ENCODE measurements at regions not wholly inside any gene's neighbourhood (a gene's known extent, or its start where the extent isn't known, plus 50 kb on each side); places are given as distances from the start of the nearest gene placed in this dataset.

- no peak for DNase-seq
Observed at GRCh38 chr6:143594647-143595046, 83.1 kb upstream of the PHACTR2 start.

GRCh38 chr6:143592335-143592734 lies 80.8 kb upstream of the FUCA2 start:
- no peak for DNase-seq

- no peak for DNase-seq
Observed at GRCh38 chr6:143591441-143591840, 79.9 kb upstream of the FUCA2 start.

GRCh38 chr6:143589162-143589561 lies 77.6 kb upstream of the FUCA2 start:
- DNase-seq = no peak

- DNase-seq = no peak
Observed at GRCh38 chr6:143586557-143586956, 75.0 kb upstream of the FUCA2 start.

GRCh38 chr6:143585716-143586115 lies 74.2 kb upstream of the FUCA2 start:
- no peak for DNase-seq

- DNase-seq = no peak
Observed at GRCh38 chr6:143585241-143585640, 73.7 kb upstream of the FUCA2 start.

GRCh38 chr6:143583542-143584327 lies 72.2 kb upstream of the FUCA2 start:
- DNase-seq = no peak

- DNase-seq = no peak
Observed at GRCh38 chr6:143581835-143582480, 70.4 kb upstream of the FUCA2 start.

GRCh38 chr6:143579703-143580102 lies 68.2 kb upstream of the FUCA2 start:
- DNase-seq = no peak

- DNase-seq = no peak
Observed at GRCh38 chr6:143578054-143578453, 66.5 kb upstream of the FUCA2 start.

GRCh38 chr6:143575901-143576426 lies 64.4 kb upstream of the FUCA2 start:
- DNase-seq = no peak

- DNase-seq = peak; percentile 2
Observed at GRCh38 chr6:143575440-143575839, 63.9 kb upstream of the FUCA2 start.

- DNase-seq = no peak
Observed at GRCh38 chr6:143570147-143570853, 58.8 kb upstream of the FUCA2 start.

GRCh38 chr6:143569040-143569439 lies 57.5 kb upstream of the FUCA2 start:
- DNase-seq = no peak

- DNase-seq = no peak
Observed at GRCh38 chr6:143564484-143565017, 53.0 kb upstream of the FUCA2 start.

- DNase-seq = no peak
Observed at GRCh38 chr6:143562143-143562542, 50.6 kb upstream of the FUCA2 start.
